SU-DHL-6 (cell line): ENCODE measurements at regions not wholly inside any gene's neighbourhood (a gene's known extent, or its start where the extent isn't known, plus 50 kb on each side); places are given as distances from the start of the nearest gene placed in this dataset.

Source experiments
- H2AFZ ChIP-seq: fragments of 200-600 bp; sonication (generic); 2 replicates; pipeline ENCODE4 v1.6.1; 2014; ENCODE audit warnings: low read depth, mild to moderate bottlenecking, moderate library complexity, mixed read lengths, antibody characterized with exemption, low read length; ENCODE audit not compliant: severe bottlenecking
- H3F3A ChIP-seq: fragments of 200-600 bp; shearing (Covaris generic); 2 replicates; pipeline ENCODE4 v1.6.0; 2016; ENCODE audit warnings: antibody characterized with exemption, mild to moderate bottlenecking; ENCODE audit not compliant: insufficient read depth
- H3K27ac ChIP-seq: fragments of 200-600 bp; sonication (generic); 2 replicates; pipeline ENCODE4 v1.5.1; 2016; ENCODE audit warnings: low read depth, mild to moderate bottlenecking, low read length, moderate library complexity, mixed read lengths
- H3K27me3 ChIP-seq: fragments of 200-600 bp; sonication (generic), shearing (Covaris generic); 2 replicates; pipeline ENCODE4 v1.6.0; 2014; ENCODE audit warnings: mild to moderate bottlenecking, low read length
- H3K36me3 ChIP-seq: fragments of 200-600 bp; sonication (generic); 2 replicates; pipeline ENCODE4 v1.6.1; 2014; ENCODE audit warnings: mild to moderate bottlenecking, low read length, mixed read lengths
- H3K4me2 ChIP-seq: fragments of 300-600, 200-600 bp; shearing (Covaris generic), sonication (generic); 2 replicates; pipeline ENCODE4 v1.6.0; 2014; ENCODE audit warnings: low read length, low read depth, mild to moderate bottlenecking; ENCODE audit not compliant: poor library complexity, severe bottlenecking
- H3K4me3 ChIP-seq: fragments of 200-600 bp; sonication (generic); 2 replicates; pipeline ENCODE4 v1.5.1; 2014; ENCODE audit warnings: antibody characterized with exemption, low read length, mild to moderate bottlenecking, mixed read lengths; ENCODE audit not compliant: insufficient read depth, poor library complexity, severe bottlenecking
- H3K79me2 ChIP-seq: fragments of 200-600 bp; sonication (generic); 2 replicates; pipeline ENCODE4 v1.6.1; 2014; ENCODE audit warnings: mild to moderate bottlenecking, low read length, moderate library complexity; ENCODE audit not compliant: insufficient read depth
- H3K9ac ChIP-seq: fragments of 200-600 bp; sonication (generic); 2 replicates; pipeline ENCODE4 v1.7.0; 2014; ENCODE audit warnings: mild to moderate bottlenecking, low read length
- H3K9me2 ChIP-seq: fragments of 200-600 bp; sonication (generic); replicated peaks from 2 replicates; pipeline ENCODE4 v1.6.1; 2014; ENCODE audit warnings: low read length; ENCODE audit not compliant: insufficient read depth
- H3K9me3 ChIP-seq: fragments of 200-600 bp; sonication (generic); 2 replicates; pipeline ENCODE4 v1.6.1; 2014; ENCODE audit warnings: low read length, mixed read lengths; ENCODE audit not compliant: insufficient read depth
- H4K20me1 ChIP-seq: fragments of 200-600 bp; sonication (generic); 2 replicates; pipeline ENCODE4 v1.6.1; 2014; ENCODE audit warnings: low read depth, mild to moderate bottlenecking, antibody characterized with exemption, low read length, moderate library complexity, mixed read lengths
- CTCF ChIP-seq: fragments of 200-600 bp; sonication (generic); IDR thresholded peaks from one replicate; pipeline ENCODE4 v1.5.1; 2017; ENCODE audit warnings: antibody characterized with exemption, mild to moderate bottlenecking, low read length, moderate library complexity; ENCODE audit not compliant: insufficient read depth, poor library complexity, severe bottlenecking
- EZH2phosphoT487 ChIP-seq: fragments of 200-600 bp; sonication (generic), shearing (Covaris generic); conservative IDR thresholded peaks from 2 replicates; pipeline ENCODE4 v1.6.1; 2018; ENCODE audit warnings: mild to moderate bottlenecking, antibody characterized with exemption, low read length, moderate library complexity, mixed read lengths

DNA sequence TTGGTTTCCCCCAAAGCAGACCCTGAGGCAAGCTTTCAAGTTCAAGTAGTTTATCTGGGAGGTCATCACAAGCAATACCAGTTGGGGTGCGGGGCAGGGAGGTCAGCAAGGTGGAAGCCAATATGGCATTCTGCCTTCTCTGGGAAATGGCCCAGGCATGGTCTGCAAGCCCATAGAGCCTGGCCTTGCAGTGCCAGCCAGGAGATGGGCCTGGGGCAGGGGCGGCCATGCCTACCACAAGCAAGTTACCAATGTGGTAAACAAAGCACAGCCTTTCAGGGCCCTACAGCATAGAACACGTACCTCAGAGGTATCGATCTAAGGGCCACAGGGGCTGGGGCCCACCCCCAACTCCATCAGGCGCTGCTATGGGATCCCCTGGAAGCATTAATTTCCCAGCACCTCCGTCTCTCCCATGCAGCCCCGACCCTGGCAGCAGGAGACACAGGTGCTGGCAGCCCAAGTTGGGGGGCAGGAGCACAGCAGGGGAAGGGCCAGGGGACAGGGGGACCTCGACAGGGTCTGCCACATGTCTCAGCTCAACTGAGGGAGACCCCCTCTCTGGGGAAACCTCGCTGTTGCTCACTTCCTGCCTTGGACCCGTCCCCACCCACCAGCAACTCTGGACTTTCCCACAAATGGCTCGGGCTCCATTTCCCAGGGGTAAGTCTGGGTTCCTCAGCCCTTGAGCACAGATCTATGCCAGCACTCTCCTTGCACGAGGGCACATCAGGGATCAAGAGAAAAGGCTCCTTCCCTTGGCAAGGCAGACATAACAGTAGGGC is 369.0 kb downstream of the PREX1 start:
- Histone ChIP-seq H3K4me3 (no peak overlapping the region), H3K79me2 (no peaks in the 10 kb centered on the region), H2AFZ (no peak overlapping the region), H3K9ac (no peak overlapping the region), H3F3A (no peaks in the 10 kb centered on the region), H3K4me2 (no peak overlapping the region), H3K9me3 (no peaks in the 10 kb centered on the region), H3K36me3 (no peaks in the 10 kb centered on the region), H4K20me1 (no peaks in the 10 kb centered on the region), H3K27me3 (no peaks in the 10 kb centered on the region), H3K9me2 (no peaks in the 10 kb centered on the region), H3K27ac (no peak overlapping the region)
- TF ChIP-seq EZH2phosphoT487 (no peak), CTCF (no peak)

GRCh38 chr20:48458003-48458377 is 369.8 kb downstream of the PREX1 start:
- H3K9ac ChIP-seq, result no peak overlapping the region
- H3K27ac ChIP-seq, result no peak overlapping the region
- no peaks in the 10 kb centered on the region for H3K9me3 ChIP-seq
- no peaks in the 10 kb centered on the region for H3K36me3 ChIP-seq
- no peaks in the 10 kb centered on the region for H3K79me2 ChIP-seq
- no peaks in the 10 kb centered on the region for H3K27me3 ChIP-seq
- no peaks in the 10 kb centered on the region for H3F3A ChIP-seq
- TF ChIP-seq CTCF (no peak), EZH2phosphoT487 (no peak)
- H3K9me2 ChIP-seq, result no peaks in the 10 kb centered on the region
- no peaks in the 10 kb centered on the region for H4K20me1 ChIP-seq
- H2AFZ ChIP-seq, result no peak overlapping the region
- H3K4me2 ChIP-seq, result no peak overlapping the region
- no peak overlapping the region for H3K4me3 ChIP-seq

GRCh38 chr20:48457193-48458002 is 370.4 kb downstream of the PREX1 start:
- Histone ChIP-seq H3F3A (no peaks in the 10 kb centered on the region), H3K9me2 (no peaks in the 10 kb centered on the region), H3K27ac (no peak overlapping the region), H3K4me3 (no peak overlapping the region), H3K4me2 (no peak overlapping the region), H3K9me3 (no peaks in the 10 kb centered on the region), H3K36me3 (no peaks in the 10 kb centered on the region), H4K20me1 (no peaks in the 10 kb centered on the region), H3K9ac (no peak overlapping the region), H2AFZ (no peak overlapping the region), H3K27me3 (no peaks in the 10 kb centered on the region), H3K79me2 (no peaks in the 10 kb centered on the region)
- TF ChIP-seq CTCF (no peak), EZH2phosphoT487 (no peak)
